IMR-90 (cell line): ENCODE measurements at regions not wholly inside any gene's neighbourhood (a gene's known extent, or its start where the extent isn't known, plus 50 kb on each side); places are given as distances from the start of the nearest gene placed in this dataset.

Source experiments
- CTCF ChIP-seq: conservative IDR thresholded peaks from 2 replicates; pipeline ENCODE4 v1.5.1; 2012; ENCODE audit warnings: mild to moderate bottlenecking, low read depth, low read length, improper control_type of control experiment
- FOS ChIP-seq: fragments of 150-350 bp; IDR thresholded peaks from 2 replicates; pipeline ENCODE4 v1.6.1; 2016; ENCODE audit warnings: low read depth, low read length
- MAFK ChIP-seq: IDR thresholded peaks from 2 replicates; pipeline ENCODE4 v1.6.1; 2012; ENCODE audit warnings: low read depth, low read length, improper control_type of control experiment
- POLR2A ChIP-seq: IDR thresholded peaks from 2 replicates; pipeline ENCODE4 v1.6.1; 2012; ENCODE audit warnings: mild to moderate bottlenecking, low read depth, low read length

GRCh38 chr21:34272321-34272720, 91.5 kb upstream of the KCNE2 start:
- TF ChIP-seq CTCF (no peak), MAFK (no peak), FOS (no peak), POLR2A (no peak)
